ENCODE measurements at regions not wholly inside any gene's neighbourhood (a gene's known extent, or its start where the extent isn't known, plus 50 kb on each side); places are given as distances from the start of the nearest gene placed in this dataset.

GRCh38 chr4:65777270-65777669, 107.0 kb upstream of the EPHA5 start:
- no peak overlapping the region for H3K9ac ChIP-seq (ENCODE audit: low read depth in 2 of 2, low read length in 2 of 2)
- H3K27me3 ChIP-seq, result no peaks in the 10 kb centered on the region
- no peak for TF ChIP-seq CTCF (IDR thresholded peaks at IDR 0.05)
- H3K27ac ChIP-seq, result no peak overlapping the region
- H3K36me3 ChIP-seq, result no peaks in the 10 kb centered on the region
- no peak for DNase-seq
- intact Hi-C loops (cut with DNase I), result no loop called here
- H3K4me3 ChIP-seq, result no peak overlapping the region
- no peaks in the 10 kb centered on the region for H3K4me1 ChIP-seq
- H3K9me3 ChIP-seq, result no peaks in the 10 kb centered on the region

GRCh38 chr4:65773636-65774035, 103.3 kb upstream of the EPHA5 start:
- no peaks in the 10 kb centered on the region for H3K27me3 ChIP-seq
- intact Hi-C loops (cut with DNase I), result no loop called here
- DNase-seq, result no peak
- TF ChIP-seq CTCF (IDR thresholded peaks at IDR 0.05), result no peak
- no peaks in the 10 kb centered on the region for H3K9me3 ChIP-seq
- H3K4me3 ChIP-seq, result no peak overlapping the region
- H3K27ac ChIP-seq, result no peak overlapping the region
- H3K9ac ChIP-seq (ENCODE audit: low read depth in 2 of 2, low read length in 2 of 2), result no peak overlapping the region
- H3K4me1 ChIP-seq, result no peaks in the 10 kb centered on the region
- no peaks in the 10 kb centered on the region for H3K36me3 ChIP-seq

GRCh38 chr4:65747386-65747785, 77.1 kb upstream of the EPHA5 start:
- H3K27ac ChIP-seq, result no peak overlapping the region
- no peak for TF ChIP-seq CTCF (IDR thresholded peaks at IDR 0.05)
- no peaks in the 10 kb centered on the region for H3K27me3 ChIP-seq
- no peaks in the 10 kb centered on the region for H3K36me3 ChIP-seq
- no peaks in the 10 kb centered on the region for H3K4me1 ChIP-seq
- no peaks in the 10 kb centered on the region for H3K9me3 ChIP-seq
- DNase-seq, result no peak
- intact Hi-C loops (cut with DNase I), result no loop called here
- H3K9ac ChIP-seq (ENCODE audit: low read depth in 2 of 2, low read length in 2 of 2), result no peak overlapping the region
- H3K4me3 ChIP-seq, result no peak overlapping the region

- no peak overlapping the region for H3K27ac ChIP-seq
- no peak overlapping the region for H3K4me3 ChIP-seq
- no peaks in the 10 kb centered on the region for H3K9me3 ChIP-seq
- intact Hi-C loops (cut with DNase I), result no loop called here
- H3K27me3 ChIP-seq, result no peaks in the 10 kb centered on the region
- H3K4me1 ChIP-seq, result no peaks in the 10 kb centered on the region
- no peaks in the 10 kb centered on the region for H3K36me3 ChIP-seq
- no peak for DNase-seq
- TF ChIP-seq CTCF (IDR thresholded peaks at IDR 0.05), result no peak
- H3K9ac ChIP-seq (ENCODE audit: low read depth in 2 of 2, low read length in 2 of 2), result no peak overlapping the region
Observed at GRCh38 chr4:65738134-65738533, 67.8 kb upstream of the EPHA5 start.

GRCh38 chr4:65737672-65738071, 67.4 kb upstream of the EPHA5 start:
- Histone ChIP-seq H3K27me3 (no peaks in the 10 kb centered on the region), H3K27ac (no peak overlapping the region), H3K9ac (ENCODE audit: low read depth in 2 of 2, low read length in 2 of 2) (no peak overlapping the region), H3K4me1 (no peaks in the 10 kb centered on the region), H3K9me3 (no peaks in the 10 kb centered on the region), H3K4me3 (no peak overlapping the region), H3K36me3 (no peaks in the 10 kb centered on the region)
- TF ChIP-seq CTCF (IDR thresholded peaks at IDR 0.05), result no peak
- intact Hi-C loops (cut with DNase I), result no loop called here
- DNase-seq, result no peak

GRCh38 chr4:65724973-65725372, 54.7 kb upstream of the EPHA5 start:
- DNase-seq, result no peak

More at GRCh38 chr4:65724973-65725372, 54.7 kb upstream of the EPHA5 start:
- Histone ChIP-seq H3K4me1 (no peaks in the 10 kb centered on the region), H3K9me3 (no peaks in the 10 kb centered on the region), H3K9ac (ENCODE audit: low read depth in 2 of 2, low read length in 2 of 2) (no peak overlapping the region), H3K27ac (no peak overlapping the region), H3K4me3 (no peak overlapping the region), H3K36me3 (no peaks in the 10 kb centered on the region), H3K27me3 (no peaks in the 10 kb centered on the region)
- intact Hi-C loops (cut with DNase I), result no loop called here
- TF ChIP-seq CTCF (IDR thresholded peaks at IDR 0.05), result no peak

Data from colonic mucosa (tissue), 4 donors.